Kidney epithelial cell (primary cell): ENCODE measurements at regions not wholly inside any gene's neighbourhood (a gene's known extent, or its start where the extent isn't known, plus 50 kb on each side); places are given as distances from the start of the nearest gene placed in this dataset.

Source experiments
- DNase-seq: peaks from one replicate; pipeline ENCODE4 v3.0.0-alpha.2; 2010; ENCODE audit warnings: low read depth
- H3K27me3 ChIP-seq: 2 replicates; pipeline ENCODE4 v1.6.0; 2011; ENCODE audit warnings: low read length; ENCODE audit not compliant: control insufficient read depth, insufficient read depth
- H3K36me3 ChIP-seq: 2 replicates; pipeline ENCODE4 v1.5.1; 2011; ENCODE audit warnings: low read length; ENCODE audit not compliant: control insufficient read depth, insufficient read depth
- H3K4me3 ChIP-seq: 2 replicates; pipeline ENCODE4 v1.5.1; 2011; ENCODE audit warnings: low read depth, mild to moderate bottlenecking, control low read depth, low read length
- CTCF ChIP-seq: IDR thresholded peaks from 2 replicates; pipeline ENCODE4 v1.5.1; 2011; ENCODE audit warnings: mild to moderate bottlenecking, moderate library complexity, low read length, control low read depth, inconsistent platforms; ENCODE audit not compliant: insufficient read depth, poor library complexity, severe bottlenecking

- H3K4me3 ChIP-seq: no peak overlapping the region
- TF ChIP-seq CTCF: no peak
- DNase-seq: no peak
- H3K36me3 ChIP-seq: no peaks in the 10 kb centered on the region
- H3K27me3 ChIP-seq: no peaks in the 10 kb centered on the region
Measured at GRCh38 chr19:29287061-29287460, 74.1 kb upstream of the UQCRFS1 start.

- H3K4me3 ChIP-seq: no peak overlapping the region
- DNase-seq: no peak
- no peaks in the 10 kb centered on the region for H3K27me3 ChIP-seq
- no peak for TF ChIP-seq CTCF
- no peaks in the 10 kb centered on the region for H3K36me3 ChIP-seq
Measured at GRCh38 chr19:29288256-29288655, 75.3 kb upstream of the UQCRFS1 start.

GRCh38 chr19:29289020-29289419 lies 76.1 kb upstream of the UQCRFS1 start:
- no peaks in the 10 kb centered on the region for H3K36me3 ChIP-seq
- no peak for DNase-seq
- no peak for TF ChIP-seq CTCF
- H3K27me3 ChIP-seq: no peaks in the 10 kb centered on the region
- H3K4me3 ChIP-seq: no peak overlapping the region

- no peak overlapping the region for H3K4me3 ChIP-seq
- TF ChIP-seq CTCF: no peak
- H3K36me3 ChIP-seq: no peaks in the 10 kb centered on the region
- no peak for DNase-seq
- H3K27me3 ChIP-seq: no peaks in the 10 kb centered on the region
Measured at GRCh38 chr19:29290853-29291252, 77.9 kb upstream of the UQCRFS1 start.

- TF ChIP-seq CTCF: no peak
- H3K36me3 ChIP-seq: no peaks in the 10 kb centered on the region
- H3K4me3 ChIP-seq: no peak overlapping the region
- no peak for DNase-seq
- no peaks in the 10 kb centered on the region for H3K27me3 ChIP-seq
Measured at GRCh38 chr19:29292153-29292552, 79.2 kb upstream of the UQCRFS1 start.

- TF ChIP-seq CTCF: no peak
- Histone ChIP-seq H3K36me3 (no peaks in the 10 kb centered on the region), H3K4me3 (no peak overlapping the region), H3K27me3 (no peaks in the 10 kb centered on the region)
- DNase-seq: no peak
Measured at GRCh38 chr19:29292562-29292961, 79.6 kb upstream of the UQCRFS1 start.
